HepG2 (cell line): ENCODE measurements at regions not wholly inside any gene's neighbourhood (a gene's known extent, or its start where the extent isn't known, plus 50 kb on each side); places are given as distances from the start of the nearest gene placed in this dataset.

ENCODE experiments used
- ATAC-seq: fragments of 200-7000 bp; cut with Tn5 transposase; 3 replicates; pipeline ENCODE4 v1.9.1; 2020; ENCODE audit warnings: mild to moderate bottlenecking, moderate library complexity
- BruUV-seq: library from RNA; stranded (reverse); fragments of 400-500 nt; replicated peaks from 2 replicates; lab custom pipeline; 2021; lab: Mats Ljungman, UMichigan
- CTCF ChIA-PET: fragments of 300-600 bp; formaldehyde crosslinking; extraction: SDS; loops from one replicate; lab custom pipeline; 2021; ENCODE audit warnings: low total read pairs, inconsistent platforms, low intra/inter-chr PET ratio; lab: Yijun Ruan, JAX
- POLR2A ChIA-PET: fragments of 350-600 bp; sonication (Branson Sonifier 250); formaldehyde crosslinking; loops from one replicate; lab custom pipeline; 2020; ENCODE audit warnings: antibody characterized with exemption, inconsistent platforms; lab: Yijun Ruan, JAX
- DNase-seq: peaks from one replicate; pipeline ENCODE4 v3.0.0-alpha.2; 2015; ENCODE audit warnings: low spot score
- FAIRE-seq: peaks from 3 replicates; lab custom pipeline; 2011; peaks lifted over from hg19 to GRCh38; lab: Jason Lieb, UNC
- H2AFZ ChIP-seq: one replicate; pipeline ENCODE4 v1.6.1; 2011; ENCODE audit warnings: low read length, inconsistent platforms
- H3K27ac ChIP-seq: fragments of 300-600 bp; 3 replicates; pipeline ENCODE4 v1.8.0; 2011; ENCODE audit warnings: mixed run types, mild to moderate bottlenecking, mixed read lengths, low read length, inconsistent platforms; ENCODE audit not compliant: insufficient read depth; ENCODE audit errors: extremely low read length
- H3K27me3 ChIP-seq, 2 experiments: fragments of 200-600 bp in 1 of 2; 2 replicates in 1 of 2; 3 replicates in 1 of 2; pipeline versions ENCODE4 v1.6.0 to v1.8.0; 2011; ENCODE audit warnings: low read length in 2 of 2, mild to moderate bottlenecking in 2 of 2, moderate library complexity in 2 of 2, inconsistent platforms in 1 of 2; ENCODE audit not compliant: insufficient read depth in 2 of 2, control insufficient read depth in 1 of 2
- H3K36me3 ChIP-seq, 2 experiments: fragments of 200-600 bp in 1 of 2; replicated peaks in 1 of 2; 2 replicates in 1 of 2; 3 replicates in 1 of 2; pipeline versions ENCODE4 v1.5.1 to v1.8.0; 2011; ENCODE audit warnings: low read length in 2 of 2, inconsistent platforms in 1 of 2; ENCODE audit not compliant: insufficient read depth in 2 of 2, control insufficient read depth in 1 of 2
- H3K4me1 ChIP-seq: 2 replicates; pipeline ENCODE4 v1.5.1; 2012; ENCODE audit warnings: low read length, inconsistent platforms; ENCODE audit not compliant: insufficient read depth
- H3K4me2 ChIP-seq: 2 replicates; pipeline ENCODE4 v1.6.0; 2011; ENCODE audit warnings: low read depth, low read length, inconsistent platforms
- H3K4me3 ChIP-seq, 3 experiments: fragments of 200-600 bp in 1 of 3; sonication (generic), shearing (Covaris generic) in 1 of 3; replicated peaks in 1 of 3; 2 replicates each; pipeline ENCODE4 v1.5.1; 2011 to 2016; ENCODE audit warnings: low read length in 3 of 3, inconsistent platforms in 2 of 3, low read depth in 2 of 3, mild to moderate bottlenecking in 2 of 3, control low read depth in 1 of 3, mixed read lengths in 1 of 3; ENCODE audit not compliant: insufficient read depth in 1 of 3
- H3K79me2 ChIP-seq: one replicate; pipeline ENCODE4 v1.6.1; 2011; ENCODE audit warnings: low read length, inconsistent platforms; ENCODE audit not compliant: insufficient read depth
- H3K9ac ChIP-seq: 2 replicates; pipeline ENCODE4 v1.6.0; 2011; ENCODE audit warnings: mild to moderate bottlenecking, low read depth, low read length, inconsistent platforms; ENCODE audit not compliant: insufficient read depth
- H3K9me3 ChIP-seq: 2 replicates; pipeline ENCODE4 v1.5.1; 2012; ENCODE audit warnings: mild to moderate bottlenecking, low read length
- H4K20me1 ChIP-seq: 2 replicates; pipeline ENCODE4 v1.6.0; 2011; ENCODE audit warnings: inconsistent platforms, mild to moderate bottlenecking, low read length, moderate library complexity; ENCODE audit not compliant: insufficient read depth
- MTF2 ChIP-seq: sonication (generic); formaldehyde crosslinking; IDR thresholded peaks from 2 replicates; pipeline ENCODE4 v1.5.0; 2020; ENCODE audit warnings: missing genetic modification reagents, borderline replicate concordance
- RAD21 ChIP-seq: fragments of 450-650 bp; formaldehyde crosslinking; IDR thresholded peaks from 2 replicates; pipeline ENCODE4 v1.5.0; 2020; ENCODE audit warnings: mild to moderate bottlenecking
- SSRP1 ChIP-seq: IDR thresholded peaks from 2 replicates; pipeline ENCODE4 v1.6.1; 2016; ENCODE audit warnings: control low read depth
- THAP11 ChIP-seq: IDR thresholded peaks from 2 replicates; pipeline ENCODE4 v1.6.1; 2016; ENCODE audit warnings: missing biosample characterization, missing genetic modification reagents
- U2AF2 ChIP-seq: fragments of 200-400 bp; formaldehyde crosslinking; IDR thresholded peaks from 2 replicates; pipeline ENCODE4 v1.6.1; 2017; ENCODE audit warnings: low read depth, mild to moderate bottlenecking, low read length
- ZNF160 ChIP-seq: sonication (generic); formaldehyde crosslinking; IDR thresholded peaks from 2 replicates; pipeline ENCODE4 v1.8.0; 2022; ENCODE audit warnings: mild to moderate bottlenecking, inconsistent platforms, missing genetic modification reagents
- ZNF234 ChIP-seq: sonication (generic); formaldehyde crosslinking; conservative IDR thresholded peaks from 2 replicates; pipeline ENCODE4 v1.5.1; 2020; ENCODE audit warnings: mild to moderate bottlenecking, missing genetic modification reagents
- ZNF367 ChIP-seq: sonication (generic); formaldehyde crosslinking; IDR thresholded peaks from 2 replicates; pipeline ENCODE4 v1.4.0; 2020; ENCODE audit warnings: missing genetic modification reagents, borderline replicate concordance
- ZNF441 ChIP-seq: sonication (generic); formaldehyde crosslinking; IDR thresholded peaks from 2 replicates; pipeline ENCODE4 v1.7.0; 2021; ENCODE audit warnings: missing genetic modification reagents, borderline replicate concordance
- WGBS: methylation state at CpG from one replicate; pipeline ENCODE4 v1.1.6; 2017; ENCODE audit warnings: low lambda C conversion rate; 5-methylcytosine and 5-hydroxymethylcytosine counted together
- in situ Hi-C: cut with HindIII; loops from 2 replicates; pipeline ENCODE4 v1.10.0; 2017; ENCODE audit warnings: low pct_unique_long_range_greater_than_20kb; ENCODE audit not compliant: extremely low pct_ligation_motif_present
- intact Hi-C: fragments of 100-400 bp; cut with micrococcal nuclease; formaldehyde crosslinking; loops from one replicate; pipeline ENCODE4 v1.10.0; 2022; ENCODE audit not compliant: unreplicated experiment
- TF ChIP-seq, protein P1 (sequence below): IDR thresholded peaks from 2 replicates; pipeline ENCODE4 v1.6.1; 2018; ENCODE audit warnings: missing genetic modification reagents, mild to moderate bottlenecking, missing compliant biosample characterization
- TF ChIP-seq, protein P2 (sequence below): sonication (generic); formaldehyde crosslinking; conservative IDR thresholded peaks from 2 replicates; pipeline ENCODE4 v1.8.1; 2023; ENCODE audit warnings: missing genetic modification reagents
- TF ChIP-seq, protein P3 (sequence below): sonication (generic); formaldehyde crosslinking; IDR thresholded peaks from 2 replicates; pipeline ENCODE4 v1.4.0; 2020; ENCODE audit warnings: mild to moderate bottlenecking, low read depth, missing genetic modification reagents

DNA sequence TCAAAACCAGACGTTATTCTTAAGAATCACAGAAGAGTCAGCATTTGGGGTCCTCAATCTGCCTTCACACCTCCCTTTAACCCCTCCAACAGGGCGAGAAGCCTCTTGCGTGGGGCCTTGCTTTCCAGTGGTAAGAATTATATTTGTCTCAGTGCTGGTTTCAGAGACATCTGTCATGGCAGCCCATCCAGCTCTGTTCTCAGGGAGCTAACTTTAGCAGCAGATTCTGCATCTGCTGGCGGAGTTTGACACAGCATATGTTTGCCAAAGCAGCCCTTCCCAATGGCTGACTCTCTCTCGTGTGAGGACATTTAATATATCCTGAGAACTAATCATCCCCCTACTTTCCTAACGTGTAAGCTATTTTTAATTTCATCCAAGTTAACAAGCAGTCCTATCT, 91.5 kb upstream of the BCL11A start:
- no peak overlapping the region for H3K4me3 ChIP-seq
- H2AFZ ChIP-seq = no peak overlapping the region
- no peak for TF ChIP-seq THAP11 (CRISPR knock-in tag)
- TF ChIP-seq SSRP1 (CRISPR knock-in tag) = no peak
- TF ChIP-seq, protein P1, sequence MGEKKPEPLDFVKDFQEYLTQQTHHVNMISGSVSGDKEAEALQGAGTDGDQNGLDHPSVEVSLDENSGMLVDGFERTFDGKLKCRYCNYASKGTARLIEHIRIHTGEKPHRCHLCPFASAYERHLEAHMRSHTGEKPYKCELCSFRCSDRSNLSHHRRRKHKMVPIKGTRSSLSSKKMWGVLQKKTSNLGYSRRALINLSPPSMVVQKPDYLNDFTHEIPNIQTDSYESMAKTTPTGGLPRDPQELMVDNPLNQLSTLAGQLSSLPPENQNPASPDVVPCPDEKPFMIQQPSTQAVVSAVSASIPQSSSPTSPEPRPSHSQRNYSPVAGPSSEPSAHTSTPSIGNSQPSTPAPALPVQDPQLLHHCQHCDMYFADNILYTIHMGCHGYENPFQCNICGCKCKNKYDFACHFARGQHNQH (CRISPR knock-in tag) = no peak
- TF ChIP-seq RAD21 = no peak
- TF ChIP-seq, protein P2, sequence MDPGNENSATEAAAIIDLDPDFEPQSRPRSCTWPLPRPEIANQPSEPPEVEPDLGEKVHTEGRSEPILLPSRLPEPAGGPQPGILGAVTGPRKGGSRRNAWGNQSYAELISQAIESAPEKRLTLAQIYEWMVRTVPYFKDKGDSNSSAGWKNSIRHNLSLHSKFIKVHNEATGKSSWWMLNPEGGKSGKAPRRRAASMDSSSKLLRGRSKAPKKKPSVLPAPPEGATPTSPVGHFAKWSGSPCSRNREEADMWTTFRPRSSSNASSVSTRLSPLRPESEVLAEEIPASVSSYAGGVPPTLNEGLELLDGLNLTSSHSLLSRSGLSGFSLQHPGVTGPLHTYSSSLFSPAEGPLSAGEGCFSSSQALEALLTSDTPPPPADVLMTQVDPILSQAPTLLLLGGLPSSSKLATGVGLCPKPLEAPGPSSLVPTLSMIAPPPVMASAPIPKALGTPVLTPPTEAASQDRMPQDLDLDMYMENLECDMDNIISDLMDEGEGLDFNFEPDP (CRISPR knock-in tag) = no peak
- no peak for TF ChIP-seq MTF2
- TF ChIP-seq, all 625 proteins: peak for 0
- POLR2A ChIA-PET = no interaction called here
- FAIRE-seq (no peak), ATAC-seq (no peak), DNase-seq (no peak)
- no peaks in the 10 kb centered on the region for H4K20me1 ChIP-seq
- WGBS = 10% methylated on average over 6 of the region's 6 CpGs
- intact Hi-C loops (no loop called here), in situ Hi-C loops (no loop called here)
- H3K36me3 ChIP-seq = no peaks in the 10 kb centered on the region
- H3K9me3 ChIP-seq = no peaks in the 10 kb centered on the region
- no TSS peak for BruUV-seq
- no peak overlapping the region for H3K4me2 ChIP-seq
- no peaks in the 10 kb centered on the region for H3K79me2 ChIP-seq
- peaks cover 0 to 28% of the 10 kb centered on the region in 2 experiments; a peak in 3 of 5 replicates for H3K27me3 ChIP-seq
- CTCF ChIA-PET = no interaction called here
- no peak overlapping the region for H3K9ac ChIP-seq
- no peaks in the 10 kb centered on the region for H3K4me1 ChIP-seq
- H3K27ac ChIP-seq = no peak overlapping the region

DNA sequence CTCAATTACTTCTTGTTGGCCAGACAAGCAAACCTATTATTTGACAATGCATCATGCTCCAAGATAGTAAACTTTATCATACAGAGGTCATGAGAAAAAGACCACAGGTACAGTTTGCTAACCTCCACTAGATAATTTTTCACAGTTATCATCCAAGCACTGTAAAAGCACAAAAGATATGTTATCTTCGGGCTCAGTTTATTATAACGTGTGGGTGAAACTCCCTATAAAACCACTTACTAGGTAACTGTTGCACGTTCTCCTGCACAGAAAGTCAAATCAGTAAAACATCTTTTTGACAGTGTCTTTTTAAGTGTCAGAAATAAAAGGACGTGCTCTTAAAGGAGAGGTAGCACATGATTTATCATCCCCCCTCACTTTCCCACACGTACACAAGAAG, 94.7 kb upstream of the BCL11A start:
- no peak for FAIRE-seq
- POLR2A ChIA-PET = no interaction called here
- BruUV-seq = no TSS peak
- TF ChIP-seq U2AF2 (no peak), ZNF234 (CRISPR knock-in tag) (no peak), ZNF441 (no peak), ZNF367 (CRISPR knock-in tag) (no peak), ZNF160 (CRISPR knock-in tag) (no peak)
- TF ChIP-seq, protein P3, sequence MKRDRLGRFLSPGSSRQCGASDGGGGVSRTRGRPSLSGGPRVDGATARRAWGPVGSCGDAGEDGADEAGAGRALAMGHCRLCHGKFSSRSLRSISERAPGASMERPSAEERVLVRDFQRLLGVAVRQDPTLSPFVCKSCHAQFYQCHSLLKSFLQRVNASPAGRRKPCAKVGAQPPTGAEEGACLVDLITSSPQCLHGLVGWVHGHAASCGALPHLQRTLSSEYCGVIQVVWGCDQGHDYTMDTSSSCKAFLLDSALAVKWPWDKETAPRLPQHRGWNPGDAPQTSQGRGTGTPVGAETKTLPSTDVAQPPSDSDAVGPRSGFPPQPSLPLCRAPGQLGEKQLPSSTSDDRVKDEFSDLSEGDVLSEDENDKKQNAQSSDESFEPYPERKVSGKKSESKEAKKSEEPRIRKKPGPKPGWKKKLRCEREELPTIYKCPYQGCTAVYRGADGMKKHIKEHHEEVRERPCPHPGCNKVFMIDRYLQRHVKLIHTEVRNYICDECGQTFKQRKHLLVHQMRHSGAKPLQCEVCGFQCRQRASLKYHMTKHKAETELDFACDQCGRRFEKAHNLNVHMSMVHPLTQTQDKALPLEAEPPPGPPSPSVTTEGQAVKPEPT (CRISPR knock-in tag) = no peak

More for the DNA sequence above, 94.7 kb upstream of the BCL11A start:
- ATAC-seq = no peak
- in situ Hi-C loops (no loop called here), intact Hi-C loops (no loop called here)
- Histone ChIP-seq H2AFZ (no peak overlapping the region), H3K36me3 (no peaks in the 10 kb centered on the region), H3K27me3 (peaks cover 4 to 46% of the 10 kb centered on the region in 2 experiments; a peak in 3 of 5 replicates), H3K27ac (no peak overlapping the region), H3K4me3 (no peak overlapping the region), H3K9me3 (no peaks in the 10 kb centered on the region), H3K9ac (no peak overlapping the region), H3K79me2 (no peaks in the 10 kb centered on the region), H3K4me2 (no peak overlapping the region), H4K20me1 (no peaks in the 10 kb centered on the region), H3K4me1 (no peaks in the 10 kb centered on the region)
- no peak for DNase-seq
- CTCF ChIA-PET = no interaction called here
- WGBS = 15% methylated on average over 5 of the region's 5 CpGs
